Ovary (tissue), 3 donors: ENCODE measurements at regions not wholly inside any gene's neighbourhood (a gene's known extent, or its start where the extent isn't known, plus 50 kb on each side); places are given as distances from the start of the nearest gene placed in this dataset.

Experiments
- POLR2A ChIP-seq: fragments of 450-650 bp; IDR thresholded peaks from one replicate; pipeline ENCODE4 v1.6.1; 2017; ENCODE audit warnings: antibody characterized with exemption, mild to moderate bottlenecking, moderate library complexity
- TF ChIP-seq, protein P1 (sequence below), 3 donors: fragments of 450-650 bp in 2 of 3; fragments of 200-600 bp in 1 of 3; IDR thresholded peaks; one replicate each; pipeline versions ENCODE4 v1.5.1 to v1.8.0; 2016 to 2022; ENCODE audit warnings: antibody characterized with exemption in 3 of 3, mild to moderate bottlenecking in 1 of 3
- donor health status: DM: no; HTN: no; CAD: no.

DNA sequence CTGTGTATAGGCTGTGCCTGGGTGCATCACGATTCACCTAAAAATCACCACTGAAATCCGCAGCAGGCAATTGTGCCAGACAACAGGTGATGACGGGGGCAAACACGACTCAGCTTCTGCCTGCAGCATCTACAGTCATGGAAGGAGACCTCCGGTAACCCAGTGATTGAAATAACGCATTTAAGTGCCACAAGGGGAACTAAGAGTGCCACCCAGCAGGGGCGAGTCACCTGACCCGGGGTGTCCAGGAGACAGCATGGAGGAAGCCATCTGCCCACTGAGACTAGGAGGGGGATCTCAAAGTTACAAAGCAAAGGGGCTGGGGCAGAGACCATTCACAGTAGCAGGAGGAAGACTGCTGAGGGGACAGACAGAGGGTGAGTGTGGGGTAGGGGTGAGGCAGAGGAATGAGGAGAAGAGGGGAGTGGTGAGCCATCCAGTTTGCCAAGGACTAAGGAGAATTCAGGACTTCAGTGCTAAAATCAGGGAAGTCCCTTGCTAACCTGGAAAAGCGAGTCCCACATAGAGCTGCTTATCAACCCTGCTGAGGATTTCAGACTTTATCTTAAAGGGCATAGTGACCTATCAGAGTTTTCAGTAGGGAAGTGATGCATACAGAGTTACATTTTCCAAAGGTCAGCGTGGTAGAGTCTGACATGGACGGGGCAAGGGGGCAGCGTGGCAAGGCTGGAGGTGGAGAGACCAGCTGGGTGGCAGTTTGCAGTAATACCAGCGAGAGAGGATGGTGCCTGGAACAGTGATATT lies 256.7 kb upstream of the HES1 start:
- TF ChIP-seq, protein P1, sequence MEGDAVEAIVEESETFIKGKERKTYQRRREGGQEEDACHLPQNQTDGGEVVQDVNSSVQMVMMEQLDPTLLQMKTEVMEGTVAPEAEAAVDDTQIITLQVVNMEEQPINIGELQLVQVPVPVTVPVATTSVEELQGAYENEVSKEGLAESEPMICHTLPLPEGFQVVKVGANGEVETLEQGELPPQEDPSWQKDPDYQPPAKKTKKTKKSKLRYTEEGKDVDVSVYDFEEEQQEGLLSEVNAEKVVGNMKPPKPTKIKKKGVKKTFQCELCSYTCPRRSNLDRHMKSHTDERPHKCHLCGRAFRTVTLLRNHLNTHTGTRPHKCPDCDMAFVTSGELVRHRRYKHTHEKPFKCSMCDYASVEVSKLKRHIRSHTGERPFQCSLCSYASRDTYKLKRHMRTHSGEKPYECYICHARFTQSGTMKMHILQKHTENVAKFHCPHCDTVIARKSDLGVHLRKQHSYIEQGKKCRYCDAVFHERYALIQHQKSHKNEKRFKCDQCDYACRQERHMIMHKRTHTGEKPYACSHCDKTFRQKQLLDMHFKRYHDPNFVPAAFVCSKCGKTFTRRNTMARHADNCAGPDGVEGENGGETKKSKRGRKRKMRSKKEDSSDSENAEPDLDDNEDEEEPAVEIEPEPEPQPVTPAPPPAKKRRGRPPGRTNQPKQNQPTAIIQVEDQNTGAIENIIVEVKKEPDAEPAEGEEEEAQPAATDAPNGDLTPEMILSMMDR (IDR thresholded peaks at IDR 0.05): no peak
- TF ChIP-seq POLR2A: no peak
